ENCODE measurements at regions not wholly inside any gene's neighbourhood (a gene's known extent, or its start where the extent isn't known, plus 50 kb on each side); places are given as distances from the start of the nearest gene placed in this dataset.
"Not testable (repeated sequence)": the region's sequence is repeated elsewhere in the genome, so short reads cannot be mapped to it uniquely, and the experiment has no call there.

- no peak for DNase-seq
These were observed 783.8 kb downstream of the SORCS1 start for GRCh38 chr10:106380706-106381105.

DNA sequence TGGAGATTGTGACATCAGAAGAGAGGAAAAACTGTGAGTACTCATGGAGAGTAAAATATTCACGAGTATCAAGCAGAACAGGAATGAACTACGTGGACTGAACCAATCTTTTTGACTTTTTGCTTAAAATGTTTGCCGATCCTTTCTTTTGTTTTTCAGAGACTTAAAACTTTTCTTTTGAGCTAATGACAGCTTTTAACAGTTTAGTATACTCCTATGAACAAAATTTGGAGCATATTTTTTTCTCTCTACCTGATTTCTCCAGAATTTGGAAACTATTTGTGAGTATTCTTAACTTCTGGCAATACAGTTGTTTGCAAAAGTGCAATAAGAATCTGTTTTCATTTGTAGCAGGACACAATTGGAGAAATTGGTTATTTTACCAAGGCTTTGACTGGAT lies 786.3 kb downstream of the SORCS1 start:
- no peak for DNase-seq

GRCh38 chr10:106370751-106371150 lies 793.8 kb downstream of the SORCS1 start:
- DNase-seq, result no peak

DNA sequence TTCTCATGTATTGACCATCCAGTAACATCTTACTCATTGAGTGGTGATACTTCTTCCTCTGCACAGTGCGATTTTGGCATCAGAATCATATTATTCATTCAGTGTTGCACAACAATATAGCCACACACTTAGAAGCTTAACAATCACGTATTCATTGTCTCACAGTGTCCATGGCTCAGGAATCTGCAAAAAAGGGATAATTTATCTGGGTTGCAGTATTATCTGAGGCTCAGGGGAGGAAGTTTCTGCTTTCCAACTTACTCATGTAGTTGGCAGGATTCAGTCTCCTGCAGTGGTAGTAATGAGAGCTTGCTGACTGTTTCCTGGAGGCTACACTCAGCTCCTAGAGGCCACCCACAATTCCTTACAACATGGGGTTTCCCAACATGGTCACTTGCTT lies 803.6 kb downstream of the SORCS1 start:
- no peak for DNase-seq

- no peak for DNase-seq
These were observed 809.1 kb downstream of the SORCS1 start for GRCh38 chr10:106355450-106355849.

GRCh38 chr10:106348933-106349332 lies 815.6 kb downstream of the SORCS1 start:
- DNase-seq, result no peak

DNA sequence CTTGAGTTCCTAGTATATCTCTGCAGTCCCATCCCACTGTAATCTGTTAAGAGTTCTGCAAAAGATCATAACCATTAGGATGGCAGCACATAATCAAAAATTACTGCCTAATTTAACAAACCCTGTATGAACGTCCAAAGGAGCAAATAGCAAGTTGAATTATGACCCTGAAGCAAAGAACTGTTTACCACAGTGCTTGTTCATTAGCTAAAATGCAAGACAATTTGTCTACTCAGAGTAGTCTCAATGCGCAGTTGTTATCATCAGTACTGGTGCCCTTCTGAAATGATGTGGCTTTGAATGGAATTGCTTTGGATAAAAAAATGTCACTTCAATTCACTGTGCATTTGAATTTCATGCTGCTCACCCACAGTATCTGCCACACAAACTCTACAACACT lies 817.0 kb downstream of the SORCS1 start:
- no peak for DNase-seq

- DNase-seq, result not testable (repeated sequence)
These were observed 821.0 kb downstream of the SORCS1 start for GRCh38 chr10:106343539-106343938.

DNA sequence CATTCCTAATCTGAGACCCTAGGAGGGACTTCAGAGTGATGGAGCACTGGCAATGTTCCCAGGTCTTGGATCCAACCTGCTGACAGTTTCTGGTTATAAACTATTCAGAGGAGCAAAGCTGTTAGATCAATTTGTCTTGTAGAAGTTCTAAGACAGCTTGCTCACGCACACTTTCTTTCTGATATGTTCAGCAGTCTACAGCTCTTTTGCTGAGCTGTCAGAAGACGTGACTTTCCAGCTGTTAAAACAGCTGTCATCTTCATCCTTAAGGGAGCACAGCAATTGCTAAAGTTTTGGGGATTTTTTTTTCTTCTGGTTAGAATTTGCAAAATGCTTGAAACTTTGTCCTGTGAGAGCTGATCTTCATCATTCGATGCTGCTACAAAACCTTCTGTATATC lies 823.1 kb downstream of the SORCS1 start:
- DNase-seq, result no peak

GRCh38 chr10:106338486-106338885 lies 826.0 kb downstream of the SORCS1 start:
- no peak for DNase-seq

DNA sequence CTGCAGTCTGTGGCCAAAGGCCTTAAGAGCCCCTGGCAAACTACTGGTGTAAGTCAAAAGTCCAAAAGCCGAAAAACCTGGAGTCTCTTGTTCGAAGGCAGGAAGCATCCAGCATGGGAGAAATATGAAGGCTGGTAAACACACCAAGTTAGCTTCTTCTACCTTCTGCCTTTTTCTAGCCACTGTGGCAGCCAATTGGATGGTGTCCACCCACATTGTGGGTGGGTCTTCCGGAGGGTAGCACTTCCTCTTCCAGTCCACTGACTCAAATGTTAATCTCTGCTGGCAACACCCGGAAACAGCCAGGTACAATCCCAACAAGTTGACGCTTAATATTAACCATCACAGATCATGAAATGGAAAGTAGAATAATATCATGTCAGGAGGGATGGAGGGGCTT lies 827.6 kb downstream of the SORCS1 start:
- DNase-seq, result no peak

GRCh38 chr10:106327747-106328146 lies 836.8 kb downstream of the SORCS1 start:
- DNase-seq, result no peak

GRCh38 chr10:106320876-106321275 lies 843.6 kb downstream of the SORCS1 start:
- DNase-seq, result no peak

DNA sequence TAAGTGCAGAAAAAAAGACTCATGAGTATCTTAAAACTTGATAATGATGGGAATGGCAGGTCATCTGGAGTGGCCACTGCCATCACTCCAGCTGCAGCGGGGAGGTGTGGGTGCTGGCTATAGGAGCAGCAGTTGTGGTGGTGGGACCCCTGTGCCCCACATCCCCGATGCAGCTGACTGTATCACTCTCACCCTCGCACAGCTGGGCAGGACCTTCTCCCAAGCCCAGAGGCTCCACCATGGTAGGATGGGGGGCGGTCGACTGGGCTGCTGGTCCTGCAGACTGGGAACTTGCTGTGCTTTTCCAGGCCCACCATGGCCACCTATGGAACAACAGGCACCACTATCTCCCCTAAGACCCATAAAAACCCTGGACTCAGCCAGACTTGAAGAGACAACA lies 844.4 kb downstream of the SORCS1 start:
- no peak for DNase-seq

- no peak for DNase-seq
These were observed 847.0 kb downstream of the SORCS1 start for GRCh38 chr10:106317554-106317953.

- DNase-seq, result no peak
These were observed 851.5 kb downstream of the SORCS1 start for GRCh38 chr10:106313041-106313440.

- DNase-seq, result no peak
These were observed 852.4 kb downstream of the SORCS1 start for GRCh38 chr10:106312087-106312486.

- DNase-seq, result no peak
These were observed 852.9 kb downstream of the SORCS1 start for GRCh38 chr10:106311590-106311989.

- no peak for DNase-seq
These were observed 853.9 kb downstream of the SORCS1 start for GRCh38 chr10:106310596-106310995.

- no peak for DNase-seq
These were observed 855.1 kb downstream of the SORCS1 start for GRCh38 chr10:106309376-106309775.

GRCh38 chr10:106308284-106308683 lies 856.2 kb downstream of the SORCS1 start:
- no peak for DNase-seq

GRCh38 chr10:106304056-106304455 lies 860.5 kb downstream of the SORCS1 start:
- no peak for DNase-seq

- DNase-seq, result no peak
These were observed 861.5 kb downstream of the SORCS1 start for GRCh38 chr10:106302961-106303360.

DNA sequence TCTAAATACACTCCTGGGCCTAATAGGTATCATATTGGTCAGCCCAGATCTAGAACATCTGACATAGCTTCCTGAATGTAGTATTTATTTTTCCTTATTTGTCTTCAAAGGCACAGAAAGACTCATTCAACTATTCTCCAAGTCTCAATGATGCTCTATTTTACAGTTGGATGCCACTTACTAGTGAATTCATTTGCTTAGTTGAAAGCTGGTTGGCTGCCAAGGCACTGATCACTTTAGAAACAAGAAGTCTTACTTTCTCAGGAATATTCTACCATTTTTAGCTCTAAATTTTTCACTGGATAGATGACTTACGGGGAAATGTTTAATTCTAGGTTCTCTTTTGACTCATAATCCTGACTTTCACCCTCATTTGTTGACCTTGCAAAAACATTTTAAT lies 863.4 kb downstream of the SORCS1 start:
- DNase-seq, result no peak

- DNase-seq, result no peak
These were observed 867.6 kb downstream of the SORCS1 start for GRCh38 chr10:106296750-106297392.
